Vagina (tissue), 2 donors: ENCODE measurements at regions not wholly inside any gene's neighbourhood (a gene's known extent, or its start where the extent isn't known, plus 50 kb on each side); places are given as distances from the start of the nearest gene placed in this dataset.
"Not testable (repeated sequence)": the region's sequence is repeated elsewhere in the genome, so short reads cannot be mapped to it uniquely, and the experiment has no call there.

Source experiments
- DNase-seq, 2 donors: peaks; one replicate each; pipeline ENCODE4 v3.0.0-alpha.2; 2017; ENCODE audit errors: extremely low spot score in 2 of 2
- H3K27ac ChIP-seq: fragments of 200-600 bp; sonication (generic); one replicate; pipeline ENCODE4 v1.5.1; 2019
- H3K27me3 ChIP-seq: fragments of 200-600 bp; sonication (generic); one replicate; pipeline ENCODE4 v1.5.1; 2019
- H3K36me3 ChIP-seq, 2 donors: fragments of 200-600 bp; sonication (generic); one replicate each; pipeline ENCODE4 v1.5.1; 2017 to 2019
- H3K4me1 ChIP-seq: fragments of 200-600 bp; sonication (generic); one replicate; pipeline ENCODE4 v1.5.1; 2019
- H3K4me3 ChIP-seq, 2 donors: fragments of 200-600 bp; sonication (generic); 1 replicate in 1 of 2; 2 replicates in 1 of 2; pipeline ENCODE4 v1.5.1; 2016 to 2019
- H3K9me3 ChIP-seq: fragments of 200-600 bp; sonication (generic); one replicate; pipeline ENCODE4 v1.5.1; 2019
- POLR2A ChIP-seq, 2 donors: fragments of 450-650 bp; IDR thresholded peaks; one replicate each; pipeline ENCODE4 v1.6.1; 2017; ENCODE audit warnings: antibody characterized with exemption in 2 of 2, mild to moderate bottlenecking in 2 of 2, moderate library complexity in 2 of 2
- POLR2AphosphoS5 ChIP-seq, 2 donors: sonication (generic); formaldehyde crosslinking; IDR thresholded peaks; one replicate each; pipeline ENCODE4 v1.9.0; 2017; ENCODE audit warnings: antibody characterized with exemption in 2 of 2, mild to moderate bottlenecking in 2 of 2, low read depth in 1 of 2; ENCODE audit not compliant: insufficient read depth in 1 of 2
- intact Hi-C: fragments of 100-400 bp; cut with DNase I; formaldehyde crosslinking; loops from one replicate; pipeline ENCODE4 v1.15.1; 2023
- TF ChIP-seq, protein P1 (sequence below), 3 experiments: fragments of 450-650 bp in 2 of 3; fragments of 200-600 bp in 1 of 3; sonication (generic) in 1 of 3; IDR thresholded peaks; one replicate each; pipeline ENCODE4 v1.5.1; 2017 to 2019; ENCODE audit warnings: antibody characterized with exemption in 3 of 3, mild to moderate bottlenecking in 2 of 3, moderate library complexity in 2 of 3

DNA sequence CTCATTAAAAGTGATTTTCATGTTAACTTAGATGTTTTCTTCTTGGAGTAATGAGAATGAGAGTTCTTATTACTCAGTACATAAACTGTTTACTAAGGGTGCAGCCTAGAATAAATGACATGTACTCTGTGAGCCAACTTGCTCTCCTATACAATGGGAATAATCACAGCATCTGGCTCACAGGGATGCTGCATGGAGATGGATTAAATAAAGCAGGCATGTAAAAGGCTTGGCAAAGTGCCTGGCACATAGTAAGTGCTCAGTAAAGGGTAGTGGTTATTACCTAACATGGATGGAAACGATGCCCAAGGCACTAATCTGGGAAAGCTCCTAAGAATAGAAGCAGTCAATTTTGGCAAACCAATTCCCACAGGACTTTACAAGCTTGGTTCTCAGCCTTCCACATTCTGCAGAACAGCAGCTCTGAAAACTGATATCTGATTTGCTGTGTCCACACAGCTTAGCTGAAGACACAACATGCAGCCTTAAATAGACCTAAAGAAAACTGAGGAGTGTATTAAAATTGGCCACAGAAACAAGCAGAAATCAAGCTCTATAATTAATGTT lies 176.1 kb downstream of the ABCC12 start:
- H3K4me3 ChIP-seq = no peak overlapping the region
- peak in 1 of 2 donors; percentile 6 for DNase-seq

DNA sequence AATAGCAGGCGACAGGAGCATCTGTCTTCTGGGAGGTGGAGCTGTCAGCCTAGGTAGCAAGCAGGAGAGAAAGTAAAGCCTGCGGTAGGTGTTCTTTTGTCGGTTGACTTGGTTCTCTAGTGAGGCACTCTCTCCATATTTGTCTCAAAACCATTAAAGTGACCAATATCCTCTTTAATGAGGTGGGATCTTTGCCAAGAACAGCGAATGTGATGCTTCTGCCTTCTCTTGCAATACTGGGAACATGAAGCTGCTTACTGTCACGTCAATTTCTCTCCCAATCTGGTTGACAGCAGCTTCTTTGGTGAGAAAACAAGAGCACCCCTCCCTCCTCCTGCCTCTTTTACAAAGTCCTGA lies 176.7 kb downstream of the ABCC12 start:
- DNase-seq = peak in 1 of 2 donors; percentile 44
- Histone ChIP-seq H3K27ac (no peak overlapping the region), H3K27me3 (no peaks in the 10 kb centered on the region), H3K36me3 (no peaks in the 10 kb centered on the region), H3K9me3 (no peaks in the 10 kb centered on the region), H3K4me3 (no peak overlapping the region), H3K4me1 (no peaks in the 10 kb centered on the region)
- intact Hi-C loops = no loop called here
- TF ChIP-seq POLR2AphosphoS5 (IDR thresholded peaks at IDR 0.05; ENCODE audit: insufficient read depth in 1 of 2, low read depth in 1 of 2) (no peak), POLR2A (IDR thresholded peaks at IDR 0.05) (no peak)
- TF ChIP-seq, protein P1, sequence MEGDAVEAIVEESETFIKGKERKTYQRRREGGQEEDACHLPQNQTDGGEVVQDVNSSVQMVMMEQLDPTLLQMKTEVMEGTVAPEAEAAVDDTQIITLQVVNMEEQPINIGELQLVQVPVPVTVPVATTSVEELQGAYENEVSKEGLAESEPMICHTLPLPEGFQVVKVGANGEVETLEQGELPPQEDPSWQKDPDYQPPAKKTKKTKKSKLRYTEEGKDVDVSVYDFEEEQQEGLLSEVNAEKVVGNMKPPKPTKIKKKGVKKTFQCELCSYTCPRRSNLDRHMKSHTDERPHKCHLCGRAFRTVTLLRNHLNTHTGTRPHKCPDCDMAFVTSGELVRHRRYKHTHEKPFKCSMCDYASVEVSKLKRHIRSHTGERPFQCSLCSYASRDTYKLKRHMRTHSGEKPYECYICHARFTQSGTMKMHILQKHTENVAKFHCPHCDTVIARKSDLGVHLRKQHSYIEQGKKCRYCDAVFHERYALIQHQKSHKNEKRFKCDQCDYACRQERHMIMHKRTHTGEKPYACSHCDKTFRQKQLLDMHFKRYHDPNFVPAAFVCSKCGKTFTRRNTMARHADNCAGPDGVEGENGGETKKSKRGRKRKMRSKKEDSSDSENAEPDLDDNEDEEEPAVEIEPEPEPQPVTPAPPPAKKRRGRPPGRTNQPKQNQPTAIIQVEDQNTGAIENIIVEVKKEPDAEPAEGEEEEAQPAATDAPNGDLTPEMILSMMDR (IDR thresholded peaks at IDR 0.05) = no peak

More for the DNA sequence above, 176.1 kb downstream of the ABCC12 start:
- intact Hi-C loops = no loop called here
- no peak for TF ChIP-seq POLR2A (IDR thresholded peaks at IDR 0.05)
- TF ChIP-seq, protein P1 (IDR thresholded peaks at IDR 0.05) = no peak
- TF ChIP-seq POLR2AphosphoS5 (IDR thresholded peaks at IDR 0.05; ENCODE audit: insufficient read depth in 1 of 2, low read depth in 1 of 2) = no peak
- Histone ChIP-seq H3K27ac (no peak overlapping the region), H3K36me3 (no peaks in the 10 kb centered on the region), H3K27me3 (no peaks in the 10 kb centered on the region), H3K4me1 (no peaks in the 10 kb centered on the region), H3K9me3 (no peaks in the 10 kb centered on the region)

DNA sequence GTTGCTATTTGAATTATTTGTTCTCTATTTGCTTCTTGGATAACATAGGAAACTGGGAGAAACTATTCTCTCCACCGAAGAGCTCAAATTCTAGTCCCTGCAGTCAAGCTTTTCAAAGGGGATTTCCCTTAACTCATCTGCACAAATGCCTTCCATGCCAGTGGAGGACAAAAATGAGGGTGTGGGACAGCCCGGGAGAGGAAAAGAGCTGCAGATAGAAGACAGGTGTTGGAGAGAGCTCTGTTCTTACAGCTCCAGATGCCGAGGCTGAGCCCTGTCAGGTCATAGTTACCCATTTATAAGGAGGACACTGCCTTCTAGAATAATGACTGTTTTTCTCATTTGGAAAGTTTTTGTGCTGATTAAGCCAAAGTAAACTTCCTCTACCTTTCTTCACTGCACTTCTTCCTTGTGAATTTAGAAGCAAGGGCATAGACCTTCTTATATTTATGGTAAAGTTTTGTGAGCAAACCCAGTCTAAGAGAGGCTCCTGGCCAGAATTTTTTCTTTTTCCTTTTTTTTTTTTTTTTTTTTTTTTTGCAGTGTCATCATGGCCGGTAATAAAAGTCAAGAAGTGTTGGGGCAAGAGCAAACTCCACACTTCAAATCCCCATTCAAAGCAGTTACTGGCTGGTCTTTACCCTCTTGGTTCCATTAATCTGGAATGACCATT lies 177.2 kb downstream of the ABCC12 start:
- TF ChIP-seq, protein P1 (IDR thresholded peaks at IDR 0.05) = no peak
- TF ChIP-seq POLR2A (IDR thresholded peaks at IDR 0.05) (no peak), POLR2AphosphoS5 (IDR thresholded peaks at IDR 0.05; ENCODE audit: insufficient read depth in 1 of 2, low read depth in 1 of 2) (no peak)
- Histone ChIP-seq H3K4me1 (no peaks in the 10 kb centered on the region), H3K27ac (no peak overlapping the region), H3K27me3 (no peaks in the 10 kb centered on the region), H3K36me3 (no peaks in the 10 kb centered on the region), H3K9me3 (no peaks in the 10 kb centered on the region), H3K4me3 (no peak overlapping the region)
- intact Hi-C loops = no loop called here
- DNase-seq = peak in 1 of 2 donors; percentile 29

DNA sequence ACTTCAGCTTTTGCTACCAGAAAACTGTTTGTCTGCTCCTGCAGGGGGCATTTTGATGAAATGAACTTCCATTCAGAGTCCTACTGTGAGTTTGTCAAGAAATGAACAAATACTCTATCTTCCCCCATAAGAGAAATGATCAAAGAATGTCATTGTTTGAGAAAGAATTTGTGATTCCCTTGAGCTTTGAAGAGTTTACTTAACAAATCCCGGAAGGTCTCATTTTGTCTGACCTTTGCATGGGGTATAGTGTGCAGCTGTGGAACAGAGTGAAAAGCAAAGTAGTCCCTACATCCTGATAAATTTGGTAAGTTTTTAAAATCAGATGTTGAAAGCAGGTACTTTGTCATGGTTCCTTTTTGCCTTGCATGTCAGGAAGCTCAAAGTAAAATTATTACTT lies 178.0 kb downstream of the ABCC12 start:
- H3K4me3 ChIP-seq = no peak overlapping the region
- no peak overlapping the region for H3K27ac ChIP-seq
- H3K9me3 ChIP-seq = no peaks in the 10 kb centered on the region
- H3K27me3 ChIP-seq = no peaks in the 10 kb centered on the region
- no peak for DNase-seq
- H3K36me3 ChIP-seq = no peaks in the 10 kb centered on the region
- intact Hi-C loops = no loop called here
- TF ChIP-seq POLR2A (IDR thresholded peaks at IDR 0.05) (no peak), POLR2AphosphoS5 (IDR thresholded peaks at IDR 0.05; ENCODE audit: insufficient read depth in 1 of 2, low read depth in 1 of 2) (no peak)
- TF ChIP-seq, protein P1 (IDR thresholded peaks at IDR 0.05) = no peak
- H3K4me1 ChIP-seq = no peaks in the 10 kb centered on the region

DNA sequence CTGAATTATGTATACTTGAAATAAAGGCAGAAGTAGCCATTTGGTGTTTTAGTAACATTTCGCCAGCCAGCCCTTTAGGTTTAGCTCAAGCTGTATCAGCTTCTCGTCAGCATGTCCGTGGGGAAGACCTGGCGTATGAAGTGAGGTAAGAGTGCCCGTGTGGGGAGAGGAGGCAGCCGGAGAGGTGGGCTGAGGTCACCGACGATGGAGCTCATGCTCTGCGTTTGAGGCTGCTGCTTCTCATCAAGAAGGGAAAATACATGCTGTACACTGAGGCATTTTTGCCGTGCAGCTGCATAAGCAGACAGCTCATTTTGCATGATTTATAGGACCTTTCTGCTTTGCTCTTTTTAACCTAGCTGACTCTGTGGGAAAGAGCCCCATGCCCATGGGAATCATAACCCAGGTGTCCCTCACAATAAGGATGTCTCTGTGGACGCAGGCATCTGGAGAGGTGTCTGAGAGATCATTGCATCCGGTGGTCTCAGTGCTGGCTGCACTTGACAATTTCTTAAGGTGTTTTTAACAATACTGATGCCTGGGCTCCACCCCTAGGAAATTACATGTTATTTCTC lies 179.1 kb downstream of the ABCC12 start:
- intact Hi-C loops = no loop called here
- Histone ChIP-seq H3K9me3 (no peaks in the 10 kb centered on the region), H3K4me3 (no peak overlapping the region), H3K27me3 (no peaks in the 10 kb centered on the region), H3K27ac (no peak overlapping the region), H3K36me3 (no peaks in the 10 kb centered on the region), H3K4me1 (no peaks in the 10 kb centered on the region)
- TF ChIP-seq, protein P1 (IDR thresholded peaks at IDR 0.05) = no peak
- no peak for TF ChIP-seq POLR2AphosphoS5 (IDR thresholded peaks at IDR 0.05; ENCODE audit: insufficient read depth in 1 of 2, low read depth in 1 of 2)
- TF ChIP-seq POLR2A (IDR thresholded peaks at IDR 0.05) = no peak
- DNase-seq = no peak

DNA sequence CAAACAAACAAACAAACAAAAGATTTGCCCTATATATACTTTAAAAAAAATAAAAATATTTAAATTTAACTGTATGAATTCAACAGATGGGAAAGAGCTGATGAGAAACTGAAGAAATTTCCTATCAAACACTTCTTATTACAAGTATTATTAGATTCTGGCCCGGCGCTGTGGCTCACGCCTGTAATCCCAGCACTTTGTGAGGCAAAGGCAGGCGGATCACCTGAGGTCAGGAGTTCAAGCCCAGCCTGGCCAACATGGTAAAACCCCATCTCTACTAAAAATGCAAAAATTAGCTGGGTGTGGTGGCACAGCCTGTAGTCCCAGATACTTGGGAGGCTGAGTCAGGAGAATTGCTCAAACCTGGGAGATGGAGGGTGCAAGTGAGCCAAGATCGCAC lies 180.8 kb downstream of the ABCC12 start:
- DNase-seq, H3K4me3 ChIP-seq, H3K4me1 ChIP-seq, H3K27ac ChIP-seq, H3K36me3 ChIP-seq, H3K9me3 ChIP-seq, intact Hi-C loops, H3K27me3 ChIP-seq: not testable (repeated sequence)
